ENCODE measurements at regions not wholly inside any gene's neighbourhood (a gene's known extent, or its start where the extent isn't known, plus 50 kb on each side); places are given as distances from the start of the nearest gene placed in this dataset.

DNA sequence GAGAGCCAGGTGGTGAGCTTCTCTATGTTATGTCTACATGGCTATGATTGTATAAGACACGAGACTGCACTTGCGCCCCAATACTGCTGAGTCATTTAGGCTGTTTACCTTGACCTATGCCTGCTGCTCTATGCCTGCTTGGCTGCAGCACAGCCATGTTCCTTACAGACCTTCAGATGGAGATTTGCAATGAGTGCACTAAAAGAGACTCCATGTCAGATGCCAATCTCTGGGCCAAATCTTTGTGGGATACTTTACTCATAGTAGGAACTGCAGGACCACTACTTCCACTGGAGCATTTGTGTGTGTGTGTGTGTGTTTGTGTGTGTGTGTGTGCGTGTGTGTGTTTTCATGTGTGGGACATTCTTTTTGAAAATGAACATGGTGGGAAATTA lies 50.0 kb upstream of the KMT2E start:
- H3K4me3 Mint-ChIP-seq, result no peak overlapping the region
- ATAC-seq, result no peak
- H3K27me3 ChIP-seq (ENCODE audit: insufficient read depth), result no peaks in the 10 kb centered on the region

More for the DNA sequence above, 50.0 kb upstream of the KMT2E start:
- no peak overlapping the region for H2AFZ ChIP-seq
- Mint-ChIP-seq H3K27me3 (ENCODE audit: insufficient read depth, low read depth, poor library complexity) (no peaks in the 10 kb centered on the region), H3K9me3 (peaks cover 9% of the 10 kb centered on the region; the same call in 2 of the 3 replicates), H3K36me3 (ENCODE audit: low read depth) (peaks cover 4% of the 10 kb centered on the region; the same call in 1 of the 3 replicates), H3K4me1 (no peaks in the 10 kb centered on the region), H3K27ac (no peak overlapping the region)
- no peak for DNase-seq (ENCODE audit: low spot score)
- H3K36me3 ChIP-seq (ENCODE audit: insufficient read depth), result no peaks in the 10 kb centered on the region
- H3K27ac ChIP-seq (ENCODE audit: low read depth), result no peak overlapping the region
- no peaks in the 10 kb centered on the region for H3K9me2 ChIP-seq (ENCODE audit: insufficient read depth)
- no peaks in the 10 kb centered on the region for H4K20me1 ChIP-seq (replicated peaks; ENCODE audit: insufficient read depth)
- H3K79me2 ChIP-seq (replicated peaks; ENCODE audit: insufficient read depth), result no peaks in the 10 kb centered on the region
- H3F3A ChIP-seq (replicated peaks; ENCODE audit: low read depth), result no peaks in the 10 kb centered on the region
- TF ChIP-seq ZNF462 (CRISPR knock-in tag; IDR thresholded peaks at IDR 0.05), result no peak
- TF ChIP-seq NANOG (IDR thresholded peaks at IDR 0.05; ENCODE audit: borderline replicate concordance), result no peak
- no peak for TF ChIP-seq POLR2AphosphoS5 (IDR thresholded peaks at IDR 0.05; ENCODE audit: low read depth)
- TF ChIP-seq, protein P1, sequence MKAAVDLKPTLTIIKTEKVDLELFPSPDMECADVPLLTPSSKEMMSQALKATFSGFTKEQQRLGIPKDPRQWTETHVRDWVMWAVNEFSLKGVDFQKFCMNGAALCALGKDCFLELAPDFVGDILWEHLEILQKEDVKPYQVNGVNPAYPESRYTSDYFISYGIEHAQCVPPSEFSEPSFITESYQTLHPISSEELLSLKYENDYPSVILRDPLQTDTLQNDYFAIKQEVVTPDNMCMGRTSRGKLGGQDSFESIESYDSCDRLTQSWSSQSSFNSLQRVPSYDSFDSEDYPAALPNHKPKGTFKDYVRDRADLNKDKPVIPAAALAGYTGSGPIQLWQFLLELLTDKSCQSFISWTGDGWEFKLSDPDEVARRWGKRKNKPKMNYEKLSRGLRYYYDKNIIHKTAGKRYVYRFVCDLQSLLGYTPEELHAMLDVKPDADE (IDR thresholded peaks at IDR 0.05), result no peak
- TF ChIP-seq EZH2phosphoT487 (IDR thresholded peaks at IDR 0.05; ENCODE audit: unreplicated experiment), result no peak
- TF ChIP-seq EZH2 (IDR thresholded peaks at IDR 0.05; ENCODE audit: low read depth, unreplicated experiment), result no peak
- TF ChIP-seq CTCF (conservative IDR thresholded peaks at IDR 0.05; ENCODE audit: low read depth in 2 of 2), result no peak
- no peak for TF ChIP-seq ZNF331 (CRISPR knock-in tag; IDR thresholded peaks at IDR 0.05; ENCODE audit: low read depth)
- no peak for TF ChIP-seq STAT1 (IDR thresholded peaks at IDR 0.05; ENCODE audit: unreplicated experiment)
- TF ChIP-seq, protein P2, sequence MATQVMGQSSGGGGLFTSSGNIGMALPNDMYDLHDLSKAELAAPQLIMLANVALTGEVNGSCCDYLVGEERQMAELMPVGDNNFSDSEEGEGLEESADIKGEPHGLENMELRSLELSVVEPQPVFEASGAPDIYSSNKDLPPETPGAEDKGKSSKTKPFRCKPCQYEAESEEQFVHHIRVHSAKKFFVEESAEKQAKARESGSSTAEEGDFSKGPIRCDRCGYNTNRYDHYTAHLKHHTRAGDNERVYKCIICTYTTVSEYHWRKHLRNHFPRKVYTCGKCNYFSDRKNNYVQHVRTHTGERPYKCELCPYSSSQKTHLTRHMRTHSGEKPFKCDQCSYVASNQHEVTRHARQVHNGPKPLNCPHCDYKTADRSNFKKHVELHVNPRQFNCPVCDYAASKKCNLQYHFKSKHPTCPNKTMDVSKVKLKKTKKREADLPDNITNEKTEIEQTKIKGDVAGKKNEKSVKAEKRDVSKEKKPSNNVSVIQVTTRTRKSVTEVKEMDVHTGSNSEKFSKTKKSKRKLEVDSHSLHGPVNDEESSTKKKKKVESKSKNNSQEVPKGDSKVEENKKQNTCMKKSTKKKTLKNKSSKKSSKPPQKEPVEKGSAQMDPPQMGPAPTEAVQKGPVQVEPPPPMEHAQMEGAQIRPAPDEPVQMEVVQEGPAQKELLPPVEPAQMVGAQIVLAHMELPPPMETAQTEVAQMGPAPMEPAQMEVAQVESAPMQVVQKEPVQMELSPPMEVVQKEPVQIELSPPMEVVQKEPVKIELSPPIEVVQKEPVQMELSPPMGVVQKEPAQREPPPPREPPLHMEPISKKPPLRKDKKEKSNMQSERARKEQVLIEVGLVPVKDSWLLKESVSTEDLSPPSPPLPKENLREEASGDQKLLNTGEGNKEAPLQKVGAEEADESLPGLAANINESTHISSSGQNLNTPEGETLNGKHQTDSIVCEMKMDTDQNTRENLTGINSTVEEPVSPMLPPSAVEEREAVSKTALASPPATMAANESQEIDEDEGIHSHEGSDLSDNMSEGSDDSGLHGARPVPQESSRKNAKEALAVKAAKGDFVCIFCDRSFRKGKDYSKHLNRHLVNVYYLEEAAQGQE (IDR thresholded peaks at IDR 0.05; ENCODE audit: unreplicated experiment), result no peak
- no peak for TF ChIP-seq ZNF114 (CRISPR knock-in tag; IDR thresholded peaks at IDR 0.05)
- no peak for TF ChIP-seq JUNB (IDR thresholded peaks at IDR 0.05; ENCODE audit: unreplicated experiment)
- no peak for TF ChIP-seq CREB1 (CRISPR knock-in tag; IDR thresholded peaks at IDR 0.05; ENCODE audit: low read depth)
- H3K4me3 ChIP-seq, result no peak overlapping the region
- no peak overlapping the region for H3K4me2 ChIP-seq
- no peaks in the 10 kb centered on the region for H3K4me1 ChIP-seq (ENCODE audit: insufficient read depth)
